ENCODE measurements at regions not wholly inside any gene's neighbourhood (a gene's known extent, or its start where the extent isn't known, plus 50 kb on each side); places are given as distances from the start of the nearest gene placed in this dataset.
A peak's percentile ranks its signal among the peaks of the same experiment; 100 is the strongest.

DNA sequence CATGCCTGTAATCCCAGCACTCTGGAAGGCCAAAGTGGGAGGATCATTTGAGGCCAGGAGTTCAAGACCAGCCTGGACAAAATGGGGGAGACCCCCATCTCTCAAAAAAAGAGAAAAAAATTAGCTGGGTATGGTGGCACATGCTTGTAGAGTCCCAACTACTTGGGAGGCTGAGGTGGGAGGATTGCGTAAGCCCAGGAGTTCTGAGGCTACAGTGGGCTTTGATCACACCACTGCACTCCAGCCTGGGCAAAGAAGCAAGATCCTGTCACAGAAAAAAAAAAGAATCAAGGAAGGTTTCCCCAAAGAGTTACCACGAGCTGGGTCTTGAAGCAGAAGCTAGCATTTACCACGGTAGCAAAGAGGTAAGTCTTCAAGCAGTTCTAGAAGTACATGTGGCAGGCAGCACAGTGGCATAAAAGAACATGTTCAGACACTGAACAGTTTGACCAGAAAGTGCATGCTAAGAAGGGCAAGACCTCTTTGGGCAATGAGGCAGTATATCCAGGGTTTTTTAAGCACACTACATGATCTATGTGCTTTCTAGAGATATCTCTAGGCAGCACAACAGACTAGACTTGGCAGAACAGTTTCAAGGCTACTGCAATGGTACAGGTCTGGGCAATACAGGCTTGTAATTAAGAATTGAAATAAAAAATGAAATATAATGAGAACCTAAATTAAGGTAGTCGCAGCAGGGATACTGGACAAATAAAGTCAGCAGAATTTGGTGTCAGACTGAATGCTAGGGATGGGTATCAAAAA, 418.5 kb downstream of the SHQ1 start:
- ATAC-seq (replicated peaks) = no peak
- H3K27ac Mint-ChIP-seq = no peak overlapping the region
- no peak for DNase-seq
- no peaks in the 10 kb centered on the region for H3K27me3 Mint-ChIP-seq
- peaks cover 47 to 90% of the 10 kb centered on the region in 2 donors for H3K4me1 Mint-ChIP-seq (ENCODE audit: low read depth in 2 of 2)
- H3K36me3 Mint-ChIP-seq (ENCODE audit: insufficient read depth) = peaks cover 3% of the 10 kb centered on the region
- H3K4me3 Mint-ChIP-seq = no peak overlapping the region
- no peaks in the 10 kb centered on the region for H3K9me3 Mint-ChIP-seq

DNA sequence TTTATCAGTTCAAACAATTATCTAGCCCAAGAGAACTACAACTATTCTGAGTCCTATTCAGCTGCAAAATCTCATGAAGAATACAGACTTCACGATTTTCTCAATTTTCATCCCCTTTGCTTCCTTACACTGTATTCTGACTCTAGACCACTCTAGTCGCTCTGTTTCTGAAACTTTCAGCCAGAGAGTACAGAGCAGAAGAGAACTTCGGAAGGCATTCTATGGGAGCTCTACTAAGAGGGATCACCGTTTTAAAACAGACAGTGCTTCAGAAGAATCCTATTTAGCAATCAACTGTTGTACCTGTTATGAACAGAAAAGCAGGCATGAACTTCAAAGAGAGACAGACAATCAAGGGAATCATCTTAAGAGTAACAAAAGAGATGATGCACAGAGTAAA, 419.4 kb downstream of the SHQ1 start:
- ATAC-seq (replicated peaks) (no peak), DNase-seq (no peak)
- Mint-ChIP-seq H3K4me1 (ENCODE audit: low read depth in 2 of 2) (peaks cover 43 to 86% of the 10 kb centered on the region in 2 donors), H3K27me3 (no peaks in the 10 kb centered on the region), H3K4me3 (peak overlapping the region in 1 of 2 donors; percentile 33), H3K36me3 (ENCODE audit: insufficient read depth) (peaks cover 4% of the 10 kb centered on the region), H3K27ac (no peak overlapping the region), H3K9me3 (no peaks in the 10 kb centered on the region)

DNA sequence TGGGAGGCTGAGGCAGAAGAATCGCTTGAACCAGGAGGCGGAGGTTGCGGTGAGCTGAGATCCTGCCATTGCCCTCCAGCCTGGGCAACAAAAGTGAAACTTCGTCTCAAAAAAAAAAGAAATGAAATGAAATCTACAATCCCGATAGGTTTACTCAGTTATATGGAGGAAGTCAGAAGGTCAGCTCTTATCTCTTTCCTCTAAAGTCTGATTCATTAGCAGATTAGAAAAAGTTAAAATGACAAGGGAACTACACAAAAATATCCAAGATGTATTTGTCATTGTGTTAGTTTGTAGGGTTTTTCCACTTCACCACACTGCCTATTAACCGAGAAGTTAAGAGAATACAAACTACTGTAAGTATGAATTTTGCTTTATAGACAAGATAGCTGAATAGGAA, 420.6 kb downstream of the SHQ1 start:
- Mint-ChIP-seq H3K9me3 (no peaks in the 10 kb centered on the region), H3K27ac (peak overlapping the region; percentile 21 to 80), H3K27me3 (no peaks in the 10 kb centered on the region), H3K36me3 (ENCODE audit: insufficient read depth) (peaks cover 8% of the 10 kb centered on the region), H3K4me1 (ENCODE audit: low read depth in 2 of 2) (peaks cover 43 to 80% of the 10 kb centered on the region in 2 donors), H3K4me3 (peak overlapping the region; percentile 18 to 70)
- ATAC-seq (replicated peaks) (peak; percentile 47), DNase-seq (no peak)

DNA sequence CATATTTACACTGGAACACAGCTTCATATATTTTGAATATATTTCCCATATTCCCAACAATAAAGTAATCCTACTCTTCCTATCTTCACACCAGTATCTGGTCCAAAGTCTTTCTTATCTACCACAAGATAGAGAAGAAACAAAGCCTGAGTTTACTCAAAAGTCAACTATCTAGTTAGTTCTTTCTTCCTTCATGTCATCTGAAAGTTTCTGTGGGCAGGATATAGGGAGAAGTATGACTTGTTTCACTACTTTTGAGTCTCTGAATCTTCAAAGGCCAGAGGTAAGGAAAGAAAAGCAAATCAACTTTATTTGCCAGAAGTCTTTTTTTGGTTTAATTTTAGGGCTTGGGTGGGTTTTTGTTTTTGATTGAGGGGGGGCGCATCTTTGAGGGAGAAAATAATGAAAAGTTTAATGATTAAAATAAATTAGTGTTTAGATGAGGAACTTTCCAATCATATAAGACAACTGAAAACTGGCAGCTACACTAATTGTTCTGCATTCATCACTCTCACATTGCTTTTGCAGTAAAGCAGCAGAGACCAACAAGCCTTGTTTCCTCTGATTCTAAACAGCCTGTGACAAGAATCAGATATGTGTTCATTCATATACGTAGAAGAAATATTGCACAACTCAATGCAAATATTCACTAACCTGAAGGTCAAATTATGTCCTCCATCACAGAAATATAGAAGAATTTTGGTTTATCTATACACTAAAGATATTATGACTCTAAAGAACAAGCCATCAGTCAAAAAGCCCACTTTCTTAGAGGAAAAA, 421.4 kb downstream of the SHQ1 start:
- H3K4me1 Mint-ChIP-seq (ENCODE audit: low read depth in 2 of 2) = peaks cover 41 to 71% of the 10 kb centered on the region in 2 donors
- peaks cover 8% of the 10 kb centered on the region for H3K36me3 Mint-ChIP-seq (ENCODE audit: insufficient read depth)
- H3K4me3 Mint-ChIP-seq = peak overlapping the region; percentile 18 to 70
- DNase-seq (no peak), ATAC-seq (replicated peaks) (peak; percentile 24)
- peak overlapping the region; percentile 21 to 80 for H3K27ac Mint-ChIP-seq
- H3K9me3 Mint-ChIP-seq = peaks cover 0 to 4% of the 10 kb centered on the region in 2 donors
- H3K27me3 Mint-ChIP-seq = no peaks in the 10 kb centered on the region

GRCh38 chr3:72423643-72424042, 424.6 kb downstream of the SHQ1 start:
- ATAC-seq (replicated peaks) = no peak
- Mint-ChIP-seq H3K36me3 (ENCODE audit: insufficient read depth) (peaks cover 14% of the 10 kb centered on the region), H3K4me1 (ENCODE audit: low read depth in 2 of 2) (peaks cover 40 to 66% of the 10 kb centered on the region in 2 donors), H3K27ac (no peak overlapping the region), H3K9me3 (peaks cover 0 to 6% of the 10 kb centered on the region in 2 donors), H3K27me3 (no peaks in the 10 kb centered on the region), H3K4me3 (no peak overlapping the region)
- no peak for DNase-seq

DNA sequence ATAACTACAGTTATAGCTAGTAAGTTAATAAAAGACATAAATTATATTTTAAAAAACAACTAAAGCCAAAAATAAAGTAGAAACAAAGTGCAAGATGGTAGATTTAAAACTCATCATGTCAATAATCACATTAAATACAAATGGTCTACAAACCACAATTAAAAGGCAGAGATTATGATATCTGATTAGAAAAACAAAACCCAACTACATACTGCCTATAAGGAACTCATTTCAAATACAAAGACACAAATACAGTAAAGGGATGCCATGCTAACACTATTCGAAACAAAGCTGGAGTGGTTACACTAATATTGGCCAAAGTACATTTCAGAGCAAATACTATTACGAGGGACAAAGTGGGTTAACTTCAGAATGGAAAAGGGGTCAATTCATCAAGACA, 426.5 kb downstream of the SHQ1 start:
- Mint-ChIP-seq H3K36me3 (ENCODE audit: insufficient read depth) (peaks cover 14% of the 10 kb centered on the region), H3K27me3 (no peaks in the 10 kb centered on the region), H3K4me1 (ENCODE audit: low read depth in 2 of 2) (peaks cover 29 to 54% of the 10 kb centered on the region in 2 donors), H3K27ac (no peak overlapping the region), H3K9me3 (peaks cover 0 to 6% of the 10 kb centered on the region in 2 donors), H3K4me3 (no peak overlapping the region)
- DNase-seq (no peak), ATAC-seq (replicated peaks) (no peak)

DNA sequence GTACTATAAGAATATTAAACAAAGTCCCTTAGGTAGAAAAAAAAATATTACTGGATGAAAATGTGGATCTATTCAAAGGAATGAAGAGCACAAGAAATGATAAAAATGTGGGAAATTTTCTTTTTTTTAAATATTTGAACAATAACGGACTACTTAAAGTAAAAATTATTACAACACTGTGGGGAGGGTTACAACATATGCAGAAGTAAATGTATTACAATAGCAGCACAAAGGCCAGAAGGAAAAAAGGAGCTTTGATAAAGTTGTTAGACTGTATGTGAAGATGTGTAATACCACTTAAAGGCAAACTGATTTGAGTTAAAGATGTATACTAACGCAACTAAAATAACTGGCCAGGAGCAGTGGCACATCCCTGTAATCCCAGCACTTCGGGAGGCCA, 427.1 kb downstream of the SHQ1 start:
- H3K27me3 Mint-ChIP-seq = no peaks in the 10 kb centered on the region
- H3K36me3 Mint-ChIP-seq (ENCODE audit: insufficient read depth) = peaks cover 14% of the 10 kb centered on the region
- H3K27ac Mint-ChIP-seq = no peak overlapping the region

GRCh38 chr3:72418856-72419255, 429.4 kb downstream of the SHQ1 start:
- Mint-ChIP-seq H3K27me3 (no peaks in the 10 kb centered on the region), H3K4me3 (no peak overlapping the region), H3K36me3 (ENCODE audit: insufficient read depth) (peaks cover 10% of the 10 kb centered on the region), H3K27ac (no peak overlapping the region), H3K9me3 (peaks cover 0 to 6% of the 10 kb centered on the region in 2 donors), H3K4me1 (ENCODE audit: low read depth in 2 of 2) (peaks cover 19 to 50% of the 10 kb centered on the region in 2 donors)
- DNase-seq (no peak), ATAC-seq (replicated peaks) (no peak)

More for the DNA sequence above, 427.1 kb downstream of the SHQ1 start:
- DNase-seq (no peak), ATAC-seq (replicated peaks) (no peak)
- Mint-ChIP-seq H3K4me3 (no peak overlapping the region), H3K9me3 (peaks cover 0 to 6% of the 10 kb centered on the region in 2 donors), H3K4me1 (ENCODE audit: low read depth in 2 of 2) (peaks cover 27 to 54% of the 10 kb centered on the region in 2 donors)

DNA sequence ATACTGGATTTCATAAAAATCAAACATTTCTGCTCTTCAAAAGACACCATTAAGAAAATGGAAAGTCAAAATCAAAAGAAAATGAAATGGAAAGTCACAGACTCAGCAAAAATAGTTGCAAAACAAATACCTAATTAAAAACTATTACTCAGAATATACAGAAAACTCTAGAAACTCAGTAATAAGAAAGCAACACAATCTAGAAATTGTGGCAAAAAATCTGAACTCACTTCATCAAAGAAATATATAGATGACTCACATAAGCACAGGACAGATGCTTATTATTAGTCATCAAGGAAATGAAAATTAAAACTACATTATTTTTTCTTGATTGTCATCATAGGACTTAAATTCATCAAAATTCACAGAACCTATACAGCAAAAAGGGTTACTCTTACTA, 430.0 kb downstream of the SHQ1 start:
- peaks cover 19 to 49% of the 10 kb centered on the region in 2 donors for H3K4me1 Mint-ChIP-seq (ENCODE audit: low read depth in 2 of 2)
- H3K9me3 Mint-ChIP-seq = peaks cover 0 to 6% of the 10 kb centered on the region in 2 donors
- no peaks in the 10 kb centered on the region for H3K27me3 Mint-ChIP-seq
- ATAC-seq (replicated peaks) (no peak), DNase-seq (no peak)
- no peak overlapping the region for H3K27ac Mint-ChIP-seq
- H3K36me3 Mint-ChIP-seq (ENCODE audit: insufficient read depth) = peaks cover 6% of the 10 kb centered on the region
- H3K4me3 Mint-ChIP-seq = no peak overlapping the region

- H3K4me3 Mint-ChIP-seq = no peak overlapping the region
- ATAC-seq (replicated peaks) (no peak), DNase-seq (no peak)
- no peaks in the 10 kb centered on the region for H3K36me3 Mint-ChIP-seq (ENCODE audit: insufficient read depth)
- no peak overlapping the region for H3K27ac Mint-ChIP-seq
- H3K9me3 Mint-ChIP-seq = no peaks in the 10 kb centered on the region
- H3K4me1 Mint-ChIP-seq (ENCODE audit: low read depth in 2 of 2) = peaks cover 28 to 66% of the 10 kb centered on the region in 2 donors
- H3K27me3 Mint-ChIP-seq = no peaks in the 10 kb centered on the region
Observed at GRCh38 chr3:72414481-72415016, 433.7 kb downstream of the SHQ1 start.

GRCh38 chr3:72413228-72413627, 435.0 kb downstream of the SHQ1 start:
- no peaks in the 10 kb centered on the region for H3K27me3 Mint-ChIP-seq
- H3K4me3 Mint-ChIP-seq = no peak overlapping the region
- H3K4me1 Mint-ChIP-seq (ENCODE audit: low read depth in 2 of 2) = peaks cover 27 to 66% of the 10 kb centered on the region in 2 donors
- no peak overlapping the region for H3K27ac Mint-ChIP-seq
- no peaks in the 10 kb centered on the region for H3K36me3 Mint-ChIP-seq (ENCODE audit: insufficient read depth)
- DNase-seq (no peak), ATAC-seq (replicated peaks) (peak; percentile 17)
- no peaks in the 10 kb centered on the region for H3K9me3 Mint-ChIP-seq

- ATAC-seq (replicated peaks) = no peak
- peak overlapping the region; percentile 27 to 38 for H3K4me3 Mint-ChIP-seq
- DNase-seq = no peak
Observed at GRCh38 chr3:72412340-72412956, 435.8 kb downstream of the SHQ1 start.

DNA sequence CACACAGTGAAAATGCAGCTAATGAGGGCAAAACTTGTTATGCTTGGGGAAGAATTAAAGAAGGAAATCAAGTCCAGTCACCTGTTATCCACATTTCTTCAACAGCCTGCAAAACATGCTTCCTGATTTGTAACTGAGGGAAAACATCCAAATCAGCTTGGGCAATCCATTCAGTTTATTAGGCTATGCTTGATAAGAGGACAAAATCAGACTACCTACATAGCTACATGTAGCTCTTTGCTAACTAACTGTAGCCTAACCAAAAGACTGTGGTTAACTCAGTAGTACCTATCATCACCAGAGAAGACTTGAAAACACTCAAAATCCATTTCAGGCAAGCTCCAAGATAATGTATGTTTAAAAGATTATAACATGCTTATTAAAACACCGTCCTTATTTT, 436.4 kb downstream of the SHQ1 start:
- DNase-seq (no peak), ATAC-seq (replicated peaks) (no peak)
- Mint-ChIP-seq H3K4me1 (ENCODE audit: low read depth in 2 of 2) (peaks cover 31 to 79% of the 10 kb centered on the region in 2 donors), H3K27me3 (no peaks in the 10 kb centered on the region), H3K36me3 (ENCODE audit: insufficient read depth) (no peaks in the 10 kb centered on the region), H3K4me3 (peak overlapping the region; percentile 27 to 38), H3K9me3 (no peaks in the 10 kb centered on the region), H3K27ac (no peak overlapping the region)

More at GRCh38 chr3:72412340-72412956, 435.8 kb downstream of the SHQ1 start:
- H3K27ac Mint-ChIP-seq = no peak overlapping the region
- H3K9me3 Mint-ChIP-seq = no peaks in the 10 kb centered on the region
- H3K27me3 Mint-ChIP-seq = no peaks in the 10 kb centered on the region
- H3K4me1 Mint-ChIP-seq (ENCODE audit: low read depth in 2 of 2) = peaks cover 30 to 73% of the 10 kb centered on the region in 2 donors
- no peaks in the 10 kb centered on the region for H3K36me3 Mint-ChIP-seq (ENCODE audit: insufficient read depth)

Data from effector memory CD8-positive, alpha-beta T cell (primary cell).